ENCODE measurements at regions not wholly inside any gene's neighbourhood (a gene's known extent, or its start where the extent isn't known, plus 50 kb on each side); places are given as distances from the start of the nearest gene placed in this dataset.

GRCh38 chr13:47111499-47111898 is 214.6 kb upstream of the HTR2A start:
- no peak for TF ChIP-seq CTCF (IDR thresholded peaks at IDR 0.05)
- no peak overlapping the region for H3K4me3 Mint-ChIP-seq
- H3K27me3 Mint-ChIP-seq (ENCODE audit: insufficient read depth) = no peaks in the 10 kb centered on the region
- H3K9me3 Mint-ChIP-seq = peaks cover 10% of the 10 kb centered on the region
- no peak for DNase-seq
- H3K27ac Mint-ChIP-seq = no peak overlapping the region
- peaks cover 32% of the 10 kb centered on the region; the same call in 1 of the 2 replicates for H3K4me1 Mint-ChIP-seq (ENCODE audit: low read depth)
- no peaks in the 10 kb centered on the region for H3K36me3 Mint-ChIP-seq (ENCODE audit: low read depth)

DNA sequence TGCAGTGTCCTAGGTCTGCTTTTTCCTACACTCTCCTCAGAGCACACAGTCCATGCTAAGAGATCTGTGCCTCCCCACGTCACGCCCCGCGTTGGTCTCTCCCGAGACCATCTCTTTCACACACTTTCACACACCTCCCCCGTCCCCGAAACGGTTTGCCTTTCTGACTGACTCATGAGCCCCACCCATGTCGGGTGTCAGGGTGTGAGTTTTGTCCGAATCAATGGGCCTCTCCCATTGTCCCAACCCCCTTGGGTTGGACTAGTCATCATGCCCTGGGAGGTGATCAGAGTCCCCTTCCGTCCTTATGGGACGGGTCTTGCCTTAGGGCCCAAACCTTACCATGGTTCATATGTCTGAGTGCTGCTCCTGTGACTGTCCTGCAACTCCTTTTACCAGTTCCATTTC is 214.0 kb upstream of the HTR2A start:
- TF ChIP-seq CTCF (IDR thresholded peaks at IDR 0.05) = no peak
- no peaks in the 10 kb centered on the region for H3K36me3 Mint-ChIP-seq (ENCODE audit: low read depth)
- peaks cover 32% of the 10 kb centered on the region; the same call in 1 of the 2 replicates for H3K4me1 Mint-ChIP-seq (ENCODE audit: low read depth)
- 0 out of 2 replicates have a peak, but pooled peaks cover under 1% of the 10 kb centered on the region for H3K27me3 Mint-ChIP-seq (ENCODE audit: insufficient read depth)
- no peak overlapping the region for H3K4me3 Mint-ChIP-seq
- no peak overlapping the region for H3K27ac Mint-ChIP-seq
- H3K9me3 Mint-ChIP-seq = peaks cover 11% of the 10 kb centered on the region
- DNase-seq = no peak

GRCh38 chr13:47110141-47110540 is 213.3 kb upstream of the HTR2A start:
- no peaks in the 10 kb centered on the region for H3K36me3 Mint-ChIP-seq (ENCODE audit: low read depth)
- H3K27me3 Mint-ChIP-seq (ENCODE audit: insufficient read depth) = 0 out of 2 replicates have a peak, but pooled peaks cover 2% of the 10 kb centered on the region
- no peak overlapping the region for H3K4me3 Mint-ChIP-seq
- no peak for TF ChIP-seq CTCF (IDR thresholded peaks at IDR 0.05)
- H3K4me1 Mint-ChIP-seq (ENCODE audit: low read depth) = peaks cover 32% of the 10 kb centered on the region; the same call in 1 of the 2 replicates
- H3K9me3 Mint-ChIP-seq = peaks cover 17% of the 10 kb centered on the region
- no peak overlapping the region for H3K27ac Mint-ChIP-seq
- DNase-seq = no peak

DNA sequence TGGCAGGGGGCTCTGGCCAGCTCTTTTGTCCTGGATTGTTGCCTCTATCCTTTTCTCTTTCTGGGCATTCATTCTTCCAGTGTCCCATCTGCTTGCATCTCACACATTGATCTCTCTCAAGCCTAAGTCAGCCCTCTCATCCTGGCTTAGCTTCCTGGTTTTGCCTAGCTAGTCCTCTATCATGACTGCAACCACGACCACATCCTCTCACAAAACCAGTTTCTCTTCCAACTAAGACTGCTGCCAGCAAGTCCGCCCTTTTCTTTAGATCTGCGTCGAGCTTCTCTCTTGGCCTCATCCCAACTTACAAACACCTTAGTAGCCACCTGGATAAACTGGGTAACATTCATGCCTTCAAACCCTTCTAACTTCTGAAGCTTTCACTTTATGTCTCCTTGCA is 212.2 kb upstream of the HTR2A start:
- H3K27ac Mint-ChIP-seq = no peak overlapping the region
- H3K9me3 Mint-ChIP-seq = peaks cover 17% of the 10 kb centered on the region
- H3K36me3 Mint-ChIP-seq (ENCODE audit: low read depth) = no peaks in the 10 kb centered on the region
- no peak overlapping the region for H3K4me3 Mint-ChIP-seq
- no peak for TF ChIP-seq CTCF (IDR thresholded peaks at IDR 0.05)
- H3K4me1 Mint-ChIP-seq (ENCODE audit: low read depth) = peaks cover 22% of the 10 kb centered on the region; the same call in 1 of the 2 replicates
- H3K27me3 Mint-ChIP-seq (ENCODE audit: insufficient read depth) = 0 out of 2 replicates have a peak, but pooled peaks cover 2% of the 10 kb centered on the region
- DNase-seq = no peak

DNA sequence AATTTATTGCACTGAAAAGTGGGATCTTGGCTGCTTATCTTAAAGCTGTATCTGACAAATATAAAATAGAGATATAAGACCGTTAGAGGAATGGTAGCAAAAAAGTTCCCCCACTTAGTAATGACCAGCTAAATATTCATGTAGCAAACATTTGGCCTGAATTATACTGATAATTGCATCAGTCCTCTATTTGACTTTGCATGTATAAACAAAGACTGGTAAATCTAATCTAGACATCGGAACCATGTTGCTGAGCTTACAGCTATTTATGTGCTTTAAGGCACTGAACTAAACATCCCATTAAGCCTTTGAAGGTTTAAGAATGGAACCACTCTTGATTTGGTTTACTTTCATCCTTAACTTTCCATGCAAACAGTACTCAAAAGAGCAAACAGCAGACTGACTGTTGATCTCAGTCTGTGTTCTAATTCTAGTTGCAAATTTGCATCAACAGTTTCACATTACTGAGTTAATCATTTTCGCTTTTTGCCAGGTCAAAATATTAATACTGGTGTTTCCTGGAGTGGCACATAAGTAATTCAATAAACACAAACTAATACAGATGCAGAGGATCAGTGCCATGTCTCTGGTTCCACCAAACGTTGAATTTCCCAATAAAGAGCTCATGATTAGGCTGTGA is 203.5 kb upstream of the HTR2A start:
- no peaks in the 10 kb centered on the region; the same call in 1 of the 2 replicates for H3K36me3 Mint-ChIP-seq (ENCODE audit: low read depth)
- no peak for DNase-seq
- H3K27me3 Mint-ChIP-seq (ENCODE audit: insufficient read depth) = no peaks in the 10 kb centered on the region
- H3K9me3 Mint-ChIP-seq = peaks cover 19% of the 10 kb centered on the region; the same call in 1 of the 2 replicates
- no peak overlapping the region for H3K4me3 Mint-ChIP-seq
- TF ChIP-seq CTCF (IDR thresholded peaks at IDR 0.05) = no peak
- H3K4me1 Mint-ChIP-seq (ENCODE audit: low read depth) = peaks cover 29% of the 10 kb centered on the region; the same call in 1 of the 2 replicates
- H3K27ac Mint-ChIP-seq = no peak overlapping the region
